GM18526 (cell line): ENCODE measurements at regions not wholly inside any gene's neighbourhood (a gene's known extent, or its start where the extent isn't known, plus 50 kb on each side); places are given as distances from the start of the nearest gene placed in this dataset.

ENCODE experiments used
- POLR2A ChIP-seq: IDR thresholded peaks from 3 replicates; pipeline ENCODE4 v1.6.1; 2011; ENCODE audit not compliant: insufficient read length; ENCODE audit errors: extremely low read depth

- no peak for TF ChIP-seq POLR2A
Measured at GRCh38 chr17:70804161-70804560, 634.8 kb downstream of the KCNJ2 start.

DNA sequence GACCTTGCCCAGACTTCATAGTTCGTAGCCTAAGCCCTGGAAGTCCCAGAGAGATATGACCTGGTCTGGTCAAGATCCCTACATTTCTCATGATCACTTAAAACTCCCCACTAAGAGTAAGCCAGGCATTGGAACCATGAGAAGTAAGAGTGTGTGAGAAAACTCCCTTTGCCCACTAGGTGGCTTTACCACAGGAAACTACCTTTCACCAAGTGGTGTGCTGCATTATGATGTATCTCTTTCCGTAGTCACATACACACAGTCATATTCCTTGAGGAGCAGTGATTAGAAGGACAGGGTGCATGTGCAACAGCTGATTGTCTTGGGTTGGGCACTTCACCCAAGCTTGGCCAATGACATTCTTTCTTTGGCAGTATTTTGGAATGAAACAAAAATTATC is 639.3 kb downstream of the KCNJ2 start:
- TF ChIP-seq POLR2A, result no peak

GRCh38 chr17:70810609-70811008 is 641.3 kb downstream of the KCNJ2 start:
- no peak for TF ChIP-seq POLR2A

DNA sequence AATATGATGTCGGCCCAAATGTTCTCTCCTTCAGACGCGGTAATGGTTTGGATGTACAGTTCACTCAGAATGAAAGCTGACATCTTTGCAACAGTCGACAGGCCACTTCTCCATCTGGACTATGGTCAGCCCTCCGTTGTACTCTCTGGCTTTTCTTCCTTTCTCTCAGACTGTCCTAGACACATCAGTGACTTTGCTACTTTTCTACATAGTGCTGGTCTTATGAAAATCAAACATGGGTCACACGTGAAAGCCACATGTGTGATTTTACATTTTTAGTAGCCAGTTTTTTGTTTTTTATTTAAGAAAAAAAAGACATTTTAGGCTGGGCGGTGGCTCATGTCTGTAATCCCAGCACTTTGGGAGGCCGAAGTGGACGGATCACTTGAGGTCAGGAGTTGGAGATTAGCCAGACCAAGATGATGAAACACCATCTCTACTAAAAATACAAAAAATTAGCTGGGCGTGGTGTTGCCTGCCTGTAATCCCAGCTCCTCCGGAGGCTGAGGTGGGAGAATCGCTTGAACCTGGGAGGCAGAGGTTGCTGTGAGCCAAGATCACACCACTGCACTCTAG is 644.1 kb downstream of the KCNJ2 start:
- TF ChIP-seq POLR2A, result no peak

DNA sequence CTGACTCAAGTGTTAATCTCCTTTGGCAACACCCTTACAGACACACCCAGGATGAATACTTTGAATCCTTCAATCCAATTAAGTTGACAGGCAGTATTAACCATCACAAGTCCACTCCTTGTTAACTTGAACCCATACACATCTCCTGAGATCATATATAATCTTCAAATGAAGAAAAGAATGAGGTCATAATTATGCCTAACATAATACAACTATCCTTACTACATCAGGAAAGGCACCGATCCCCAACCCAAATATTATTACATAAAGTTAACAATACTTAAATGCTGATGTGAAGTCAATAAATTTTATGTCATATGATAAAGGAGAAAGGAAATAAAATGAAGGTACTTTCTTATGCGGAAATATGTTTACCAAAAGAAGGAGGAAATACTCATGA is 649.9 kb downstream of the KCNJ2 start:
- TF ChIP-seq POLR2A, result no peak

DNA sequence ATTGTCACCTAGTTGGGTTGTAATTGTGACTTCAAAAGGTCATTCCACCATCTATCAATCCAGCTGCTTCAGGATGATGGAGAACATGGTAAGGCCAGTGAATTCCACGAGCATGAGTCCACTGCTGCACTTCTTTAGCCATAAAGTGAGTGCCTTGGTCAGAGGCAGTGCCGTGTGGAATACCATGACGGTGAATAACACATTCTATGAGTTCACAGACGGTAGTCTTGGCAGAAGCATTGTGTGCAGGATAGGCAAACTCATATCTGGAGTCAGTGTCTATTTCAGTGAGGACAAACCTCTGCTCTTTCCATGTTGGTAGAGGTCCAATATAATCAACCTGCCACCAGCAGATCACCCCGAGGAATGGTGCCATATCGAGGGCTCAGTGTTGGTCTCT is 650.9 kb downstream of the KCNJ2 start:
- TF ChIP-seq POLR2A, result no peak

- TF ChIP-seq POLR2A, result no peak
Measured at GRCh38 chr17:70825321-70826125, 656.2 kb downstream of the KCNJ2 start.

DNA sequence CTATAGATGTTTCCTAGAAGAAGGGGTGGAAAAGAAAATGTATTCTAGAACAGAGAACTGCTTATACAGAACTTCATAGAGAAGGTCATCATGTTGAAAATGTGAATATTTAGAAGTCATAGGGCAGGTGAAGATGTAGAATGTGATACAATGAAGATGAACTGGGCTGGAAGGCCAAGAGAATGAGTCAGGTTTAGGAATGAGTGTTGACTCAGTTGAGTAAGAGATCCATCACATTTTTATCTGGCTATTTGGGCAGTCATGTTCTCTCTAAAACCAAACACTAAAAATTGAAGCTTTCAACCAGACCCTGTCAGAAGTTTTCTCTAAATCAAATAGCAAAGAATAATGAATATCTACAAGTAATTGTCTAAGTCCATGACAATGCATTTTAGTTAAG is 660.5 kb downstream of the KCNJ2 start:
- TF ChIP-seq POLR2A, result no peak

GRCh38 chr17:70834039-70834438 is 664.7 kb downstream of the KCNJ2 start:
- TF ChIP-seq POLR2A, result no peak

GRCh38 chr17:70848785-70849184 is 679.5 kb downstream of the KCNJ2 start:
- TF ChIP-seq POLR2A, result no peak

- no peak for TF ChIP-seq POLR2A
Measured at GRCh38 chr17:70855401-70856054, 686.2 kb downstream of the KCNJ2 start.

GRCh38 chr17:70857351-70857750 is 688.0 kb downstream of the KCNJ2 start:
- no peak for TF ChIP-seq POLR2A

- TF ChIP-seq POLR2A, result no peak
Measured at GRCh38 chr17:70859829-70860228, 690.5 kb downstream of the KCNJ2 start.

GRCh38 chr17:70862295-70862694 is 693.0 kb downstream of the KCNJ2 start:
- TF ChIP-seq POLR2A, result no peak

- no peak for TF ChIP-seq POLR2A
Measured at GRCh38 chr17:70863436-70864248, 694.3 kb downstream of the KCNJ2 start.
